G401.6 (cell line): ENCODE measurements at regions not wholly inside any gene's neighbourhood (a gene's known extent, or its start where the extent isn't known, plus 50 kb on each side); places are given as distances from the start of the nearest gene placed in this dataset.

Source experiments
- FAIRE-seq: peaks from 2 replicates; lab custom pipeline; 2012; peaks lifted over from hg19 to GRCh38; lab: Jason Lieb, UNC

DNA sequence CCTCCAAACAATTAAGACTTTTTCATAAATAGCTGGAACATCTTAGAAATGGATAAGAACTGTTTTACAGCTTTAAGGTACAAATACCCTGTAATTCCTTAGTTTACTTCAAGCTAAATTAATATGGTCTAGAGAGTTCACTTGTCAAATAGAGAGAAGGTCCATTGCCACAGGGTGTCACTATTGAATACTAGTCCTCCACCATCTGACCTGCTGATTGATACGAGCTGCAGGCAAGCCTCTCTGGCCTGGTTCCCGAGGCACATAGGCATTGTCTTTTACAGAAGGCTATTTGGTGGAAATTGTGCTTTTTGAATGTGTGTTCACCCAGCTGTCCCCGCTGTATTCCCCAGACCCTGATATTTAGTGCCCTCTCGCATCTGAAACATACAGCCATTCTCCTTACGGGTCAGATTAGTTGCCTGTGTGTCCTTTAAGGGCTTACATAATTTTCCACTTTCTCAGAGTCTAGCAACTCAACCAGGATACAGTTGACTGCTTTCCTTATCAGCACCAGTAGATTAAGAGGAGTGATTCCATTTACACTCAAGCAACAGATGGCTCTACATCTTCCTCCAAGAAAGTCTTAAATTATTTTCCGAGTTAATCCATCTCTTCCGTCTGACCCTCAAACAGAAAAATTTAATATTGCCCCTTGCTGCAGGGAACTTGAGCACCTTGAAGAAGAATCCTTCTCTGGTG lies 788.8 kb upstream of the FAT3 start:
- FAIRE-seq, result no peak

GRCh38 chr11:91433284-91434010 lies 791.2 kb upstream of the FAT3 start:
- FAIRE-seq, result no peak

DNA sequence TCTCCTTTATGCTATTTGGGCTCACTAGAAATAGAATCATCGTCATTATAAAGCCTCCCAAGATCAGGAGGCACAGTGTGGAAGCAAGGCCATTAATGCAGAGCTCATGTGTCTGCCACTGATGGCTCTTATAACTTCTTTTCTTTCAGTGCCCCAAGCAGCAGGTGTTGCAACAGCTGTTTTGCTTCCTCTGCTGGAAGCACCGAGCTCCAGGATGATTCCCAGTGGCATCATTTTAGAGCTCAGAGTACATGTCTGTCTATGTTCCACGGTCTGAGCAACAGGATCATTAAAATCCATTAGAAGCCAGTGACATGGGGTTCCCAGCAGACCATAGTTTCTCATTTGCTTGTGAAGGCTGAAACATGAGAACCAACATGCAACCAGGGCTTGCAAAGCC lies 803.0 kb upstream of the FAT3 start:
- FAIRE-seq, result no peak

GRCh38 chr11:91407842-91408241 lies 816.8 kb upstream of the FAT3 start:
- no peak for FAIRE-seq

GRCh38 chr11:91406009-91406408 lies 818.6 kb upstream of the FAT3 start:
- FAIRE-seq, result no peak

- FAIRE-seq, result no peak
Measured at GRCh38 chr11:91404344-91404743, 820.3 kb upstream of the FAT3 start.

GRCh38 chr11:91397134-91397468 lies 827.5 kb upstream of the FAT3 start:
- FAIRE-seq, result no peak

DNA sequence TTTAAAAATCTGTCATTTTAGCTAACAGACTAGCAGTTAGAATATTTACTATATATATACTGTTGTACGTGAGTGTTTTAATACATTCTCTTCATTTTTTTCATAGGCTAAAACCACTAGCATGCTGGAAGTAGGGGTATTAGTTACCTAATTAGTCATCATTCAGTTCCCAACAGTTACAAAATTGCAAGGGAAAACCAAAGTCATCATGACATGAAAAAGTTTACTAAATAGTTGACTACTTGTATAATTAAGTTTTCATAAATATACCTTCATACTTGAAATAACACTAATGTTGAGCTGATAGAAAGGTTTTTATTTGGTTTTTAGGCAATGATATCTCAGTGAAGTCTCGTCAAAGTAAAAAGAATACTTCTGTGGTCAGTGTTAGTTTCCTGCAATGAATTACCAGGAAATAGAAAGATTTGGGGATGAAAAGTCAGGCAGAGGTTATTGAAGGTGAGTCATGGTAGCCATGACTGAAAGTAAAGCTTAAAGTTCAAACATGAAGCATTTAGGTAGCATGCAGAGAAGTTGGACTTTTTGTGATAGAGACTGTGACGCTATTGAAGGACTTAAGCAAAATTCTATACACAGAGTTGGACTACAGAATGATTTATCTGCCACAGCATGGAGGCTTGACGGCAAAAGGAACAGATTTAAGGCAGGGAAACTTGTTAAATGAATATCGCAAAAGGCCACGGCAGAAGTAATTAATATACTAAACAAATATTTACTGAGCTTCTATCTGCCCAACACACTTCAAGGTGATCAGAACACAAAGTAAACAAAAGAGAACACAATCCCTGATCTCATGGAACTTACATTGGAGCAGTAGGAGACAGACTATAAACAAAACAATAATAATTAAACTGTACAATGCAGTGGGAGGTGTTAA lies 828.1 kb upstream of the FAT3 start:
- FAIRE-seq, result no peak

GRCh38 chr11:91394727-91395414 lies 829.7 kb upstream of the FAT3 start:
- no peak for FAIRE-seq

GRCh38 chr11:91394073-91394726 lies 830.4 kb upstream of the FAT3 start:
- no peak for FAIRE-seq

GRCh38 chr11:91382946-91383345 lies 841.7 kb upstream of the FAT3 start:
- FAIRE-seq, result no peak

DNA sequence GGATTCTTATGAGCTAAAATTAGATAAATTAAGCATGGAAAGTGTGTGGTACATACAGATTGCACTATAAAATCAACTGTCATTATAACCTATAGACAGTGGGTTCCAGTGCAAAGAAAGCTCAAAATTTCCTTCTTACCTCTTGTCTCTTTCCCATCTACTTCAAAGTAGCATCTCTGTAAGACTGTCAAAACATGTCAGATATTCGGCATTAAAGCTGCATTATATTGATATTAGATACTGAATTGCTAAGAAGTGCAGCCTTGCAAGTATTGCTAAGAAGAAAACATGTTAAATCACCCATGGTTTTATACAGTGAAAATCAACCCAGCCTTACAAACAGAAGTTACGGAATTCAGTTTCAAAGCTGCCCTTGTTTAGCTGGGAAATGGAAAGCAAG lies 849.8 kb upstream of the FAT3 start:
- FAIRE-seq, result no peak

DNA sequence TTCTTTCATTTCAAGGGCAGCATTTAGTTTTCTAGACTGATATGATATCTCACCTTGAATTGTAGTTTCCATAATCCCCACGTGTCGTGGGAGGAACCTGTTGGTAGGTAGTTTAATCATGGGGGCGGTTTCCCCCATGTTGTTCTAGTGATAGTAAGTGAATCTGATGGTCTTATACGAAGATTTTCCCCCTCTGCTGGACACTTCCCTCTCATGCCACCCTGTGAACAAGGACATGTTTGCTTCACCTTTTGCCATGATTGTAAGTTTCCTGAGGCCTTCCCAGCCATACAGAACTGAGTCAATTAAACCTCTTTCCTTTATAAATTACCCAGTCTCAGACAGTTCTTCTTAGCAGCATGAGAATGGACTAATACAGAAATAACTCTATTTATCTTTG lies 851.1 kb upstream of the FAT3 start:
- FAIRE-seq, result no peak

- FAIRE-seq, result no peak
Measured at GRCh38 chr11:91366816-91367215, 857.8 kb upstream of the FAT3 start.

DNA sequence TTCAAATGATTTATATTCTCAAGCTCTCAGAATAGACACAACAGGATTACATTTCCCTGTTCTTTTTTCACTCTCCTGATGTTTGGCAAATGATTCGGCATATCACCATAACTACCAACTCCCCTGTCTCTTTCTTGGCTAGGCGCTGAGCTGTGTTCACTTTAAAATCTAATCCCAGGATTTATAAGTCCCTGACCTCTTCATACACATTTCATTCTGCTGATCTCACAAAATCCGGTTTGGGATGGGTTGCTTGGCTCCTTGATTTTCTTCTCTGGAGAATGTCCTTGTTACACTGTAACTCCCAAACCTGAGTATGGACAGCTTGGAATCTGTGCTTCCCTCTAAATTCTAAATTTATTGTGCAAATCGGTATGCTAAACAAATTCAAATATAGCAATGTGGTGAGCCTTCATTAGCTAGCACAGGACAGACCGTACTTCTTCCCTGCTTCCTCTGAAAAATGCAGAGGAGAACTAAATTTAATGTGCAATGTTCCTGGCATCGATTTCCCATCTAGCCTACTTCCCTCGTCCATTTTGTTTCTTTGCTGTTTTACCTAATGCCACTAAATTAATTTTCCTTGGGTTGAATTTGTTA lies 858.5 kb upstream of the FAT3 start:
- FAIRE-seq, result no peak

DNA sequence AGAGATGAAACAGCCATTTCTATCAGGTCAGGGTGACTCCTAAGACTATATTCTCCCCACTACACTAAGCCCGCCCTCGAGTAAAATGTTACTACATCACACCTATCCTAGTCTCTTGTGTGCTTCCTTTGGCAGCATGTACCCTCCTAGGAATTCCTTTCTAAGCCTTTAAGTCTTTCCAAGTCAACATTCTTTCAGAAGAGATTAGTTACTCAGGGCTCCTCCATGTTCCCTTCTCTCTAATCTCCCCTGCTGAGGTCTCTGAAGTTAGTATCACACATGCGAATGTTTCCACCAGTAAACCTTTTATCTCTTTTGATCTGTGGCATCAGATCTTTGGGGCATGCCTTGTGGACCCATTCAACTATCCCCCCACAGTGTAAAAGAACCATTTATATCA lies 873.7 kb upstream of the FAT3 start:
- no peak for FAIRE-seq

DNA sequence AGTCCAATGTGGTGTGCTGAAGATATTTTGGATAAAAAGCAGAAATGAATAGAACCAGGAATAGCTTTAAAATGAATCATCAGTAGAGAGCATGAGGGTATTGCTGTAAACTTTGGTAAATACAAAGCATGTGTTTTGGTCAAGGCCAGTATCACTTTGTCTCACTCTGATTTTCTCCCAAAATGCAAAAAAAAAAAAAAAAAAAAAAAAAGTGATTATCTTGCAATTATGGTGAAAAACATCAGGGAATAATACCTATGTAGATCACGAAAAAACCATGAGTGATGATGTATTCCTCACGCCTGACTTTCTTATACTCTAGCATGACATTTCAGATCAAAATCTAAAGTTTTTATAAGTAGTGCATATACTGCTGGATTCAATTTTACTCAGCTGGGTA lies 897.9 kb upstream of the FAT3 start:
- no peak for FAIRE-seq

DNA sequence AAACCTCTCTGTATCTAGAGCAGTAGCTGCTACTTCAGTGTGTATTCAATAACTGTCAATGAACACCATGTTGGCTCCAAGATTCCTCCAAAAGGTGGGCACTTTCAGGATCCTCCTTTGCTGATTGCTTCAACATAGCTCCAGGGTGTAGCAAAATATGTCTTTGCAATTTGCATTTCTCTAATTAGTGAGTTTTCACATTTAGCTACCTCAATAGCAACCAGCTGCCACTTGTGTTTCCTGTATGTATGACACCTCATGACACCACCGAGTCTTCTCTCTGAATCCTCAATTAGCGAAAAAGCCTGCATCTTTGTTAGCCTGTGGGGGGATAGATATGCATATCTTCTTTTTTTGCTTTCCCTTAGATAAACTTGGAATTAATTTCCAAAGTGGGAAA lies 898.3 kb upstream of the FAT3 start:
- FAIRE-seq, result no peak

DNA sequence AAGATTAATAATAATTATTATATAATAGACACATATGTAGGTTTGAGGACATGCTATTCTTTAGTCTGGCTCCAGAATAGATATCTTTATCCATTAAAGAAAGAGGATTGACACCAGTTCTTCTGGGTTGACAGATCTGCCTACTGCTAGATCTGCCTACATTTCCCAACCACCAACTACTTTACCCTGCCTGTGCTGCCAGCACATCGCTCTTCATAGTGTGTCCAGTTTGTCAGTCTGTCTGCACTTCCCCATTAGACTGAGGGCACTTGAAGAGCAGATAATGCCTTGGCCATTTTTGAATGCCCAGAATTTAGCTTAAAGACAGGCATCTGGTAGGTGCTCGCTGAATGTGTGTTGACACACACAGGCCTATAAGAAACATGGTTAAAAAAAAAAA lies 910.1 kb upstream of the FAT3 start:
- no peak for FAIRE-seq

DNA sequence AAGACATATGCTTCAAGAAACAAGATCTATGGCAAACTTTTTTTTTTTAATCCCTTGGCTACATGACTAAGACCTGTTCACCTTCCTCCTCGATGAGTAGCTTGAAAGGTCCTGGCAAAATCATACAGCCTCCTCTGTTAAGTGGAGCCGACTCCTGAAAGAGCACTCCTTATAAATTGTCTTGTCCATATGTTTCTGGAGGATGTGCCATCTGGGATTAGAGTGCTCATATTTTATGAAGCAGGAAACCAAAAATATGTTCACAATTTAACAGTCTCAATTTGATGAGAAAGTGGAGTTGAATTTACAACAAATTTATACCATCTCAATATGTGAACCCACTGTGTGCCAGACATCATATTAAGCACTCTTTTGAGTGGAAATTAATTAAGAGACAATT lies 912.1 kb upstream of the FAT3 start:
- no peak for FAIRE-seq

GRCh38 chr11:91310085-91310484 lies 914.5 kb upstream of the FAT3 start:
- FAIRE-seq, result no peak

DNA sequence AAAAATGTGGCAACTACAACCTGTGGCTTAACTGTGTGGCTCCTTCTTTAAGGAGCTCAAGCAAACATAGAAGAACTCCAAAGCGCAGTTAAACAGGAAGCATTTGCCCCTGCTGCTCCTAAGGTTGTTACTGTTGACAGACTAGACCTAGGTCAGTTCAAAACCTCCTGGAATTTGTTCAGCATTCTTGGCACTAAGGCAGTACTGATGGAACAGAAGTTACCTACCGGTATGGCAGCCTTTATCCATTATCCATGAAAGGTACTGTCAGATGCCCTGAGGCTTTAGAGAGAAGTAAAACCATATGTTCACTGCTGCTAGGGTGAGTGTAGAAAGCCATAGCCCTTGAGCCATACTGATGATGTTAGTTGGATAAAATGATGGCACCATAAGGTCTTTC lies 916.5 kb upstream of the FAT3 start:
- no peak for FAIRE-seq
